H9 (cell line): ENCODE measurements at regions not wholly inside any gene's neighbourhood (a gene's known extent, or its start where the extent isn't known, plus 50 kb on each side); places are given as distances from the start of the nearest gene placed in this dataset.

Source experiments
- DNase-seq: peaks from one replicate; pipeline ENCODE4 v3.0.0-alpha.2; 2017
- H2AFZ ChIP-seq: one replicate; pipeline ENCODE4 v1.6.1; 2013; ENCODE audit warnings: mild to moderate bottlenecking, low read length, control low read depth, moderate library complexity
- H2AK5ac ChIP-seq: 2 replicates; pipeline ENCODE4 v1.6.1; 2013; ENCODE audit warnings: low read length, control low read depth, mixed read lengths; ENCODE audit not compliant: insufficient read length
- H2BK120ac ChIP-seq: one replicate; pipeline ENCODE4 v1.6.1; 2013; ENCODE audit warnings: low read depth, mild to moderate bottlenecking, low read length, control low read depth, inconsistent platforms; ENCODE audit not compliant: poor library complexity, severe bottlenecking
- H2BK12ac ChIP-seq: 2 replicates; pipeline ENCODE4 v1.6.1; 2013; ENCODE audit warnings: low read length, control low read depth, mixed read lengths, low read depth; ENCODE audit not compliant: insufficient read length
- H2BK15ac ChIP-seq: 2 replicates; pipeline ENCODE4 v1.6.1; 2013; ENCODE audit warnings: low read depth, low read length, control low read depth
- H2BK20ac ChIP-seq: one replicate; pipeline ENCODE4 v1.6.1; 2013; ENCODE audit warnings: low read depth, mild to moderate bottlenecking, low read length, control low read depth, inconsistent platforms; ENCODE audit not compliant: poor library complexity, severe bottlenecking
- H2BK5ac ChIP-seq: 2 replicates; pipeline ENCODE4 v1.6.1; 2013; ENCODE audit warnings: low read length, control low read depth, mixed read lengths; ENCODE audit not compliant: insufficient read length
- H3K14ac ChIP-seq: 2 replicates; pipeline ENCODE4 v1.6.1; 2013; ENCODE audit warnings: low read length, control low read depth; ENCODE audit not compliant: insufficient read depth
- H3K18ac ChIP-seq: 2 replicates; pipeline ENCODE4 v1.6.1; 2013; ENCODE audit warnings: low read depth, mild to moderate bottlenecking, mixed read lengths, low read length, control low read depth; ENCODE audit not compliant: insufficient read length
- H3K23ac ChIP-seq: 2 replicates; pipeline ENCODE4 v1.6.1; 2013; ENCODE audit warnings: low read length, control low read depth, mixed read lengths, low read depth; ENCODE audit not compliant: insufficient read length
- H3K23me2 ChIP-seq: 2 replicates; pipeline ENCODE4 v1.6.1; 2013; ENCODE audit warnings: low read depth, mild to moderate bottlenecking, mixed read lengths, low read length, control low read depth; ENCODE audit not compliant: insufficient read length, poor library complexity, severe bottlenecking
- H3K27ac ChIP-seq: 2 replicates; pipeline ENCODE4 v1.5.1; 2013; ENCODE audit warnings: low read length, control low read depth, mixed read lengths, low read depth; ENCODE audit not compliant: insufficient read length
- H3K27me3 ChIP-seq: 2 replicates; pipeline ENCODE4 v1.6.1; 2013; ENCODE audit warnings: low read length, control low read depth, inconsistent platforms; ENCODE audit not compliant: insufficient read depth
- H3K4ac ChIP-seq: 2 replicates; pipeline ENCODE4 v1.6.1; 2013; ENCODE audit warnings: low read depth, mild to moderate bottlenecking, control low read depth, inconsistent platforms, low read length, moderate library complexity
- H3K4me1 ChIP-seq: 2 replicates; pipeline ENCODE4 v1.6.1; 2013; ENCODE audit warnings: low read length, control low read depth, inconsistent platforms; ENCODE audit not compliant: insufficient read depth
- H3K4me2 ChIP-seq: 2 replicates; pipeline ENCODE4 v1.6.1; 2013; ENCODE audit warnings: low read length, control low read depth, mixed read lengths; ENCODE audit not compliant: insufficient read length, insufficient read depth
- H3K56ac ChIP-seq: 2 replicates; pipeline ENCODE4 v1.6.1; 2013; ENCODE audit warnings: low read depth, mild to moderate bottlenecking, mixed read lengths, low read length, control low read depth; ENCODE audit not compliant: insufficient read length
- H3K79me1 ChIP-seq: 2 replicates; pipeline ENCODE4 v1.6.1; 2013; ENCODE audit warnings: low read depth, mild to moderate bottlenecking, moderate library complexity, low read length, control low read depth, inconsistent platforms; ENCODE audit not compliant: insufficient read depth, poor library complexity, severe bottlenecking
- H3K79me2 ChIP-seq: 2 replicates; pipeline ENCODE4 v1.6.1; 2013; ENCODE audit warnings: low read length, control low read depth, inconsistent platforms; ENCODE audit not compliant: insufficient read depth
- H3K9ac ChIP-seq: 2 replicates; pipeline ENCODE4 v1.6.1; 2013; ENCODE audit warnings: low read length, control low read depth, mixed read lengths; ENCODE audit not compliant: insufficient read length; ENCODE audit errors: extremely low read depth
- H3K9me3 ChIP-seq: one replicate; pipeline ENCODE4 v1.6.1; 2013; ENCODE audit warnings: low read depth, low read length, inconsistent platforms; ENCODE audit not compliant: control insufficient read depth
- H3T11ph ChIP-seq: one replicate; pipeline ENCODE4 v1.6.1; 2013; ENCODE audit warnings: mild to moderate bottlenecking, low read length, control low read depth, inconsistent platforms
- H4K20me1 ChIP-seq: one replicate; pipeline ENCODE4 v1.6.1; 2013; ENCODE audit not compliant: control insufficient read depth, insufficient read length, insufficient read depth
- H4K5ac ChIP-seq: 2 replicates; pipeline ENCODE4 v1.6.1; 2013; ENCODE audit warnings: low read depth, mild to moderate bottlenecking, mixed read lengths, low read length, control low read depth; ENCODE audit not compliant: insufficient read length
- H4K8ac ChIP-seq: replicated peaks from 2 replicates; pipeline ENCODE4 v1.6.1; 2013; ENCODE audit warnings: low read length, control low read depth, mixed read lengths, low read depth; ENCODE audit not compliant: insufficient read length
- H4K91ac ChIP-seq: 2 replicates; pipeline ENCODE4 v1.6.1; 2013; ENCODE audit warnings: low read depth, mild to moderate bottlenecking, moderate library complexity, mixed read lengths, low read length, control low read depth; ENCODE audit not compliant: insufficient read length
- H3K27ac Mint-ChIP-seq, 3 experiments: 2 replicates in 2 of 3; 3 replicates in 1 of 3; pipeline ENCODE4 v1.8.0; 2020 to 2021; ENCODE audit warnings: mixed read lengths in 3 of 3, mild to moderate bottlenecking in 1 of 3, moderate library complexity in 1 of 3
- H3K27me3 Mint-ChIP-seq: 2 replicates; pipeline ENCODE4 v1.8.0; 2021; ENCODE audit warnings: low read depth, mild to moderate bottlenecking, moderate library complexity, mixed read lengths
- H3K36me3 Mint-ChIP-seq, 3 experiments: 2 replicates in 2 of 3; 3 replicates in 1 of 3; pipeline ENCODE4 v1.8.0; 2020 to 2021; ENCODE audit warnings: low read depth in 3 of 3, mixed read lengths in 3 of 3; ENCODE audit not compliant: insufficient read depth in 1 of 3
- H3K4me1 Mint-ChIP-seq, 2 experiments: 2 replicates each; pipeline ENCODE4 v1.8.0; 2020; ENCODE audit warnings: mixed read lengths in 2 of 2
- H3K4me3 Mint-ChIP-seq, 2 experiments: 2 replicates in 1 of 2; 3 replicates in 1 of 2; pipeline ENCODE4 v1.8.0; 2020 to 2021; ENCODE audit warnings: mild to moderate bottlenecking in 2 of 2, mixed read lengths in 2 of 2, moderate library complexity in 1 of 2
- H3K9me3 Mint-ChIP-seq, 2 experiments: 2 replicates in 1 of 2; 3 replicates in 1 of 2; pipeline ENCODE4 v1.8.0; 2020; ENCODE audit warnings: mild to moderate bottlenecking in 2 of 2, mixed read lengths in 2 of 2, moderate library complexity in 1 of 2
- WGBS: extraction: QIAGEN DNeasy Blood & Tissue Kit; methylation state at CpG from one replicate; pipeline ENCODE4 v1.1.7; 2013; ENCODE audit warnings: missing lambda C conversion rate, low lambda C conversion rate, mixed read lengths; ENCODE audit not compliant: insufficient read length; ENCODE audit errors: extremely low coverage; 5-methylcytosine and 5-hydroxymethylcytosine counted together
- TF ChIP-seq, protein P1 (sequence below): fragments of 200-600 bp; sonication (generic); conservative IDR thresholded peaks from 3 replicates; pipeline ENCODE4 v1.8.0; 2021; ENCODE audit warnings: antibody characterized with exemption, mild to moderate bottlenecking

- no peak overlapping the region for H3K27ac Mint-ChIP-seq
- Histone ChIP-seq H4K8ac (no peak overlapping the region), H4K91ac (no peak overlapping the region), H3K27me3 (no peaks in the 10 kb centered on the region), H3K79me1 (no peaks in the 10 kb centered on the region), H2BK12ac (no peak overlapping the region), H3K56ac (no peak overlapping the region), H3T11ph (no peak overlapping the region), H2BK5ac (no peak overlapping the region), H3K23me2 (no peaks in the 10 kb centered on the region), H2AK5ac (no peak overlapping the region), H3K9ac (no peak overlapping the region), H3K27ac (no peak overlapping the region), H3K9me3 (peaks cover 6% of the 10 kb centered on the region), H3K4ac (no peak overlapping the region), H3K14ac (no peak overlapping the region), H2BK120ac (no peak overlapping the region), H2BK15ac (no peak overlapping the region), H2BK20ac (no peak overlapping the region), H3K79me2 (no peaks in the 10 kb centered on the region), H4K20me1 (no peaks in the 10 kb centered on the region), H3K23ac (no peak overlapping the region), H3K4me1 (no peaks in the 10 kb centered on the region), H4K5ac (no peak overlapping the region), H3K4me2 (no peak overlapping the region), H3K18ac (no peak overlapping the region), H2AFZ (no peak overlapping the region)
- H3K4me3 Mint-ChIP-seq, result no peak overlapping the region
- peaks cover 0 to 12% (median 2%) of the 10 kb centered on the region in 3 experiments; a peak in 4 of 7 replicates for H3K36me3 Mint-ChIP-seq
- WGBS, result no CpG with 5 or more reads among the region's 1 CpG
- H3K9me3 Mint-ChIP-seq, result peaks cover 62 to 79% of the 10 kb centered on the region in 2 experiments
- DNase-seq, result no peak
- H3K27me3 Mint-ChIP-seq, result no peaks in the 10 kb centered on the region
- no peaks in the 10 kb centered on the region for H3K4me1 Mint-ChIP-seq
- TF ChIP-seq, protein P1, sequence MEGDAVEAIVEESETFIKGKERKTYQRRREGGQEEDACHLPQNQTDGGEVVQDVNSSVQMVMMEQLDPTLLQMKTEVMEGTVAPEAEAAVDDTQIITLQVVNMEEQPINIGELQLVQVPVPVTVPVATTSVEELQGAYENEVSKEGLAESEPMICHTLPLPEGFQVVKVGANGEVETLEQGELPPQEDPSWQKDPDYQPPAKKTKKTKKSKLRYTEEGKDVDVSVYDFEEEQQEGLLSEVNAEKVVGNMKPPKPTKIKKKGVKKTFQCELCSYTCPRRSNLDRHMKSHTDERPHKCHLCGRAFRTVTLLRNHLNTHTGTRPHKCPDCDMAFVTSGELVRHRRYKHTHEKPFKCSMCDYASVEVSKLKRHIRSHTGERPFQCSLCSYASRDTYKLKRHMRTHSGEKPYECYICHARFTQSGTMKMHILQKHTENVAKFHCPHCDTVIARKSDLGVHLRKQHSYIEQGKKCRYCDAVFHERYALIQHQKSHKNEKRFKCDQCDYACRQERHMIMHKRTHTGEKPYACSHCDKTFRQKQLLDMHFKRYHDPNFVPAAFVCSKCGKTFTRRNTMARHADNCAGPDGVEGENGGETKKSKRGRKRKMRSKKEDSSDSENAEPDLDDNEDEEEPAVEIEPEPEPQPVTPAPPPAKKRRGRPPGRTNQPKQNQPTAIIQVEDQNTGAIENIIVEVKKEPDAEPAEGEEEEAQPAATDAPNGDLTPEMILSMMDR, result no peak
Measured at GRCh38 chrX:76228499-76228898, 55.6 kb downstream of the PBDC1 start.
